Astrocyte (in vitro differentiated cells and primary cell): ENCODE measurements at regions not wholly inside any gene's neighbourhood (a gene's known extent, or its start where the extent isn't known, plus 50 kb on each side); places are given as distances from the start of the nearest gene placed in this dataset.

ENCODE experiments used
- DNase-seq: peaks from one replicate; pipeline ENCODE4 v3.0.0-alpha.2; 2010; ENCODE audit warnings: low read depth
- FAIRE-seq: peaks from 2 replicates; lab custom pipeline; 2011; peaks lifted over from hg19 to GRCh38; lab: Jason Lieb, UNC
- H2AFZ ChIP-seq: 2 replicates; pipeline ENCODE4 v1.6.0; 2012; ENCODE audit warnings: low read depth, low read length, inconsistent platforms
- H3K27ac ChIP-seq: 2 replicates; pipeline ENCODE4 v1.5.1; 2011; ENCODE audit warnings: low read depth, low read length, inconsistent platforms
- H3K27me3 ChIP-seq: 2 replicates; pipeline ENCODE4 v1.6.0; 2011; ENCODE audit warnings: low read length, inconsistent platforms; ENCODE audit not compliant: insufficient read depth
- H3K36me3 ChIP-seq: 2 replicates; pipeline ENCODE4 v1.5.1; 2011; ENCODE audit warnings: low read length, inconsistent platforms; ENCODE audit not compliant: insufficient read depth
- H3K4me1 ChIP-seq: 2 replicates; pipeline ENCODE4 v1.5.1; 2011; ENCODE audit warnings: low read length, inconsistent platforms; ENCODE audit not compliant: insufficient read depth
- H3K4me2 ChIP-seq: 2 replicates; pipeline ENCODE4 v1.6.0; 2012; ENCODE audit warnings: low read length, inconsistent platforms
- H3K4me3 ChIP-seq: 2 replicates; pipeline ENCODE4 v1.5.1; 2011; ENCODE audit warnings: low read depth, mild to moderate bottlenecking, low read length, inconsistent platforms; ENCODE audit not compliant: insufficient read depth
- H3K79me2 ChIP-seq: 2 replicates; pipeline ENCODE4 v1.6.0; 2012; ENCODE audit warnings: mild to moderate bottlenecking, low read length, inconsistent platforms; ENCODE audit not compliant: insufficient read depth
- H3K9ac ChIP-seq: 2 replicates; pipeline ENCODE4 v1.6.0; 2012; ENCODE audit warnings: mild to moderate bottlenecking, low read length, inconsistent platforms
- H3K9me3 ChIP-seq: 2 replicates; pipeline ENCODE4 v1.5.1; 2012; ENCODE audit warnings: low read depth, mild to moderate bottlenecking, low read length, inconsistent platforms; ENCODE audit not compliant: insufficient read depth
- H4K20me1 ChIP-seq: 2 replicates; pipeline ENCODE4 v1.6.0; 2012; ENCODE audit warnings: low read length, inconsistent platforms; ENCODE audit not compliant: insufficient read depth
- H3K27ac Mint-ChIP-seq: one replicate; pipeline ENCODE4 v1.8.0; 2021; ENCODE audit warnings: mild to moderate bottlenecking, mixed read lengths; ENCODE audit not compliant: unreplicated experiment
- H3K27me3 Mint-ChIP-seq: one replicate; pipeline ENCODE4 v1.8.0; 2021; ENCODE audit warnings: low read depth, mixed read lengths; ENCODE audit not compliant: unreplicated experiment
- H3K36me3 Mint-ChIP-seq: one replicate; pipeline ENCODE4 v1.8.0; 2021; ENCODE audit warnings: low read depth, mixed read lengths; ENCODE audit not compliant: unreplicated experiment
- H3K4me1 Mint-ChIP-seq: one replicate; pipeline ENCODE4 v1.8.0; 2021; ENCODE audit warnings: low read depth, mixed read lengths; ENCODE audit not compliant: unreplicated experiment
- H3K4me3 Mint-ChIP-seq: one replicate; pipeline ENCODE4 v1.8.0; 2021; ENCODE audit warnings: mild to moderate bottlenecking, moderate library complexity, mixed read lengths; ENCODE audit not compliant: unreplicated experiment
- H3K9me3 Mint-ChIP-seq: one replicate; pipeline ENCODE4 v1.8.0; 2021; ENCODE audit warnings: mild to moderate bottlenecking, mixed read lengths; ENCODE audit not compliant: unreplicated experiment
- CTCF ChIP-seq: IDR thresholded peaks from 2 replicates; pipeline ENCODE4 v1.5.1; 2011; ENCODE audit warnings: low read depth, mild to moderate bottlenecking, inconsistent platforms, low read length, moderate library complexity; ENCODE audit not compliant: insufficient read depth
- EZH2 ChIP-seq: IDR thresholded peaks from 2 replicates; pipeline ENCODE4 v1.6.1; 2012; ENCODE audit warnings: mild to moderate bottlenecking, low read length, inconsistent platforms; ENCODE audit not compliant: insufficient read depth

- Histone ChIP-seq H3K79me2 (no peaks in the 10 kb centered on the region), H3K4me2 (no peak overlapping the region), H4K20me1 (no peaks in the 10 kb centered on the region), H3K36me3 (no peaks in the 10 kb centered on the region), H2AFZ (no peak overlapping the region), H3K4me1 (no peaks in the 10 kb centered on the region), H3K9ac (no peak overlapping the region), H3K27ac (no peak overlapping the region), H3K4me3 (no peak overlapping the region), H3K27me3 (no peaks in the 10 kb centered on the region), H3K9me3 (no peaks in the 10 kb centered on the region)
- DNase-seq (no peak), FAIRE-seq (no peak)
- no peaks in the 10 kb centered on the region for H3K27me3 Mint-ChIP-seq
- H3K36me3 Mint-ChIP-seq: no peaks in the 10 kb centered on the region
- peaks cover 5% of the 10 kb centered on the region for H3K9me3 Mint-ChIP-seq
- H3K27ac Mint-ChIP-seq: no peak overlapping the region
- TF ChIP-seq EZH2 (no peak), CTCF (no peak)
- H3K4me3 Mint-ChIP-seq: no peak overlapping the region
- no peaks in the 10 kb centered on the region for H3K4me1 Mint-ChIP-seq
These were observed 737.6 kb downstream of the TRIML1 start for GRCh38 chr4:188876881-188877280.

GRCh38 chr4:188879598-188879997 is 740.4 kb downstream of the TRIML1 start:
- no peaks in the 10 kb centered on the region for H3K27me3 ChIP-seq
- no peak overlapping the region for H3K4me3 Mint-ChIP-seq
- H3K79me2 ChIP-seq: no peaks in the 10 kb centered on the region

More at GRCh38 chr4:188879598-188879997, 740.4 kb downstream of the TRIML1 start:
- no peak overlapping the region for H3K4me2 ChIP-seq
- H3K27ac ChIP-seq: no peak overlapping the region
- FAIRE-seq (no peak), DNase-seq (no peak)
- peaks cover 6% of the 10 kb centered on the region for H3K9me3 Mint-ChIP-seq
- no peaks in the 10 kb centered on the region for H3K9me3 ChIP-seq
- H3K27ac Mint-ChIP-seq: no peak overlapping the region
- H3K4me1 ChIP-seq: no peaks in the 10 kb centered on the region
- TF ChIP-seq CTCF (no peak), EZH2 (no peak)
- H4K20me1 ChIP-seq: no peaks in the 10 kb centered on the region
- H3K4me1 Mint-ChIP-seq: no peaks in the 10 kb centered on the region
- no peak overlapping the region for H3K4me3 ChIP-seq
- H3K36me3 ChIP-seq: no peaks in the 10 kb centered on the region
- H3K27me3 Mint-ChIP-seq: no peaks in the 10 kb centered on the region
- H3K36me3 Mint-ChIP-seq: no peaks in the 10 kb centered on the region
- no peak overlapping the region for H3K9ac ChIP-seq
- no peak overlapping the region for H2AFZ ChIP-seq
